ENCODE measurements at regions not wholly inside any gene's neighbourhood (a gene's known extent, or its start where the extent isn't known, plus 50 kb on each side); places are given as distances from the start of the nearest gene placed in this dataset.

- TF ChIP-seq POLR2AphosphoS5 (IDR thresholded peaks at IDR 0.05; ENCODE audit: low read depth, low read length) (no peak), POLR2A (IDR thresholded peaks at IDR 0.05; ENCODE audit: low read depth, low read length) (no peak), TAF1 (IDR thresholded peaks at IDR 0.05; ENCODE audit: borderline replicate concordance, low read depth, low read length) (no peak)
Measured at GRCh38 chr3:72194458-72194857, 409.5 kb upstream of the PROK2 start.
